B cell (primary cell): ENCODE measurements at regions not wholly inside any gene's neighbourhood (a gene's known extent, or its start where the extent isn't known, plus 50 kb on each side); places are given as distances from the start of the nearest gene placed in this dataset.

Experiments
- ATAC-seq: fragments of 200-7000 bp; cut with Tn5 transposase; one replicate; pipeline ENCODE4 v1.10.0; 2021; ENCODE audit warnings: low read depth, mild to moderate bottlenecking, moderate number of reproducible peaks, moderate library complexity
- CTCF ChIA-PET: fragments of 350-600 bp; sonication (Branson Sonifier 250); formaldehyde crosslinking; loops from one replicate; lab custom pipeline; 2021; ENCODE audit warnings: antibody characterized with exemption, inconsistent platforms; lab: Charles Lee
- POLR2A ChIA-PET: fragments of 350-600 bp; sonication (Branson Sonifier 250); formaldehyde crosslinking; loops from one replicate; lab custom pipeline; 2021; ENCODE audit warnings: antibody characterized with exemption; lab: Charles Lee
- DNase-seq: peaks from one replicate; pipeline ENCODE4 v3.0.0; 2013
- H2AFZ ChIP-seq: 2 replicates; pipeline ENCODE4 v1.6.1; 2012; ENCODE audit warnings: mild to moderate bottlenecking, low read depth, low read length; ENCODE audit not compliant: insufficient read depth, poor library complexity, severe bottlenecking
- H3K27ac ChIP-seq, 2 donors: 1 replicate in 1 of 2; 2 replicates in 1 of 2; pipeline ENCODE4 v1.5.1; 2012 to 2013; ENCODE audit warnings: low read length in 2 of 2, mild to moderate bottlenecking in 2 of 2, moderate library complexity in 1 of 2
- H3K27me3 ChIP-seq, 4 experiments: fragments of 200-600 bp in 1 of 4; sonication (generic) in 1 of 4; replicated peaks in 1 of 4; 1 replicate in 2 of 4; 2 replicates in 2 of 4; pipeline versions ENCODE4 v1.6.1 to v1.7.0; 2013 to 2016; ENCODE audit warnings: low read length in 3 of 4, mild to moderate bottlenecking in 2 of 4, mixed read lengths in 1 of 4, moderate library complexity in 1 of 4; ENCODE audit not compliant: insufficient read depth in 4 of 4, control insufficient read depth in 3 of 4; ENCODE audit errors: control extremely low read depth in 1 of 4
- H3K36me3 ChIP-seq, 2 experiments: replicated peaks in 1 of 2; 1 replicate in 1 of 2; 2 replicates in 1 of 2; pipeline versions ENCODE4 v1.6.1 to v1.7.1; 2013; ENCODE audit warnings: low read length in 1 of 2; ENCODE audit not compliant: insufficient read depth in 2 of 2, control insufficient read depth in 1 of 2; ENCODE audit errors: control extremely low read depth in 1 of 2, extremely low read depth in 1 of 2
- H3K4me1 ChIP-seq, 2 donors: fragments of 200-600 bp in 1 of 2; sonication (generic) in 1 of 2; 1 replicate in 1 of 2; 2 replicates in 1 of 2; pipeline versions ENCODE4 v1.5.1 to v1.6.1; 2013 to 2017; ENCODE audit warnings: low read length in 2 of 2; ENCODE audit not compliant: control insufficient read depth in 2 of 2, insufficient read depth in 2 of 2
- H3K4me2 ChIP-seq: replicated peaks from 2 replicates; pipeline ENCODE3; 2012; ENCODE audit warnings: mild to moderate bottlenecking, low read depth, low read length; ENCODE audit not compliant: poor library complexity, severe bottlenecking
- H3K4me3 ChIP-seq, 5 experiments: fragments of 200-600 bp in 1 of 5; sonication (generic) in 1 of 5; 1 replicate in 3 of 5; 2 replicates in 2 of 5; pipeline versions ENCODE4 v1.5.1 to v1.7.0; 2011 to 2016; ENCODE audit warnings: low read length in 4 of 5, mild to moderate bottlenecking in 4 of 5, low read depth in 2 of 5, control low read depth in 1 of 5, moderate library complexity in 1 of 5; ENCODE audit not compliant: insufficient read depth in 1 of 5; ENCODE audit errors: control extremely low read depth in 1 of 5, extremely low read depth in 1 of 5
- H3K79me2 ChIP-seq: fragments of 200-600 bp; sonication (generic); one replicate; pipeline ENCODE4 v1.6.0; 2016; ENCODE audit warnings: low read length; ENCODE audit not compliant: control insufficient read depth, insufficient read depth
- H3K9ac ChIP-seq: fragments of 200-600 bp; sonication (generic); 2 replicates; pipeline ENCODE4 v1.6.1; 2017; ENCODE audit warnings: mild to moderate bottlenecking, low read length, moderate library complexity
- H3K9me3 ChIP-seq, 3 donors: one replicate each; pipeline versions ENCODE4 v1.6.1 to v1.7.1; 2013; ENCODE audit warnings: low read length in 2 of 3; ENCODE audit not compliant: control insufficient read depth in 2 of 3, insufficient read depth in 1 of 3; ENCODE audit errors: control extremely low read depth in 1 of 3
- H4K20me1 ChIP-seq: 2 replicates; pipeline ENCODE4 v1.6.0; 2012; ENCODE audit warnings: mild to moderate bottlenecking, low read length; ENCODE audit not compliant: insufficient read depth, control insufficient read depth, poor library complexity, severe bottlenecking
- H3K27ac Mint-ChIP-seq: one replicate; pipeline ENCODE4 v1.8.0; 2021; ENCODE audit warnings: mixed read lengths
- H3K27me3 Mint-ChIP-seq: one replicate; pipeline ENCODE4 v1.8.0; 2021; ENCODE audit warnings: mixed read lengths
- H3K4me1 Mint-ChIP-seq: one replicate; pipeline ENCODE4 v1.8.0; 2021; ENCODE audit warnings: mixed read lengths
- H3K4me3 Mint-ChIP-seq: one replicate; pipeline ENCODE4 v1.8.0; 2021; ENCODE audit warnings: mixed read lengths
- H3K9me3 Mint-ChIP-seq: one replicate; pipeline ENCODE4 v1.8.0; 2022; ENCODE audit warnings: mixed read lengths; ENCODE audit not compliant: insufficient read depth
- EZH2 ChIP-seq: IDR thresholded peaks from 2 replicates; pipeline ENCODE4 v1.6.1; 2012; ENCODE audit warnings: borderline replicate concordance, low read depth, mild to moderate bottlenecking, moderate library complexity, low read length; ENCODE audit not compliant: insufficient read depth, poor library complexity, severe bottlenecking
- WGBS: methylation state at CpG from one replicate; pipeline ENCODE4 v1.1.5; 2013; ENCODE audit warnings: missing lambda C conversion rate; ENCODE audit not compliant: insufficient coverage; 5-methylcytosine and 5-hydroxymethylcytosine counted together
- intact Hi-C: fragments of 100-400 bp; cut with micrococcal nuclease; formaldehyde crosslinking; loops from one replicate; pipeline ENCODE4 v1.10.0; 2022
- TF ChIP-seq, protein P1 (sequence below): fragments of 200-600 bp; IDR thresholded peaks from one replicate; pipeline ENCODE4 v1.8.0; 2022; ENCODE audit warnings: antibody characterized with exemption, mild to moderate bottlenecking

DNA sequence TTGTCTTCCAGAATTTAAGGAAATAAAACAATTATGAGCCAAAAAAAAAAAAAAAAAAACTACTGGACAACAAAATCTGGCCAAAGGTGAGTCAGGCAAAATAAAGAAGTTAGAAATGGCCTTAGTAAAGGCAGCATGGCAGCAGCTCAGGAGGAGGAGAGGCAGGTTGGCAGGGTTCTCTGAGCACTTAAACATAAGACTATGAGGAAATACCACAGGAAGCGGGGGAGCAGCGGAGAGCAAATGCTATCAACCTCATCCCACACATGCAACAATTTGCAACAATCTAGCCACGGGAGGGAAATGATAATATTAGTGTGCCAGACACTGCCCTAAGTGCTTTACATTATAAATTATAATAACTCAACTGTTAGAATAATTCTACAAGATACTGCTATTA is 247.3 kb upstream of the NSMCE3 start:
- no peak overlapping the region for H3K9ac ChIP-seq
- no CpG with 5 or more reads among the region's 3 CpGs for WGBS
- peaks cover 3% of the 10 kb centered on the region for H3K27me3 Mint-ChIP-seq
- H3K36me3 ChIP-seq: no peaks in the 10 kb centered on the region
- no peak overlapping the region for H2AFZ ChIP-seq
- H3K9me3 ChIP-seq: peaks cover 2 to 10% (median 6%) of the 10 kb centered on the region in 3 donors
- H3K27ac Mint-ChIP-seq: no peak overlapping the region
- TF ChIP-seq EZH2: no peak
- TF ChIP-seq, protein P1, sequence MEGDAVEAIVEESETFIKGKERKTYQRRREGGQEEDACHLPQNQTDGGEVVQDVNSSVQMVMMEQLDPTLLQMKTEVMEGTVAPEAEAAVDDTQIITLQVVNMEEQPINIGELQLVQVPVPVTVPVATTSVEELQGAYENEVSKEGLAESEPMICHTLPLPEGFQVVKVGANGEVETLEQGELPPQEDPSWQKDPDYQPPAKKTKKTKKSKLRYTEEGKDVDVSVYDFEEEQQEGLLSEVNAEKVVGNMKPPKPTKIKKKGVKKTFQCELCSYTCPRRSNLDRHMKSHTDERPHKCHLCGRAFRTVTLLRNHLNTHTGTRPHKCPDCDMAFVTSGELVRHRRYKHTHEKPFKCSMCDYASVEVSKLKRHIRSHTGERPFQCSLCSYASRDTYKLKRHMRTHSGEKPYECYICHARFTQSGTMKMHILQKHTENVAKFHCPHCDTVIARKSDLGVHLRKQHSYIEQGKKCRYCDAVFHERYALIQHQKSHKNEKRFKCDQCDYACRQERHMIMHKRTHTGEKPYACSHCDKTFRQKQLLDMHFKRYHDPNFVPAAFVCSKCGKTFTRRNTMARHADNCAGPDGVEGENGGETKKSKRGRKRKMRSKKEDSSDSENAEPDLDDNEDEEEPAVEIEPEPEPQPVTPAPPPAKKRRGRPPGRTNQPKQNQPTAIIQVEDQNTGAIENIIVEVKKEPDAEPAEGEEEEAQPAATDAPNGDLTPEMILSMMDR: no peak
- DNase-seq (no peak), ATAC-seq (no peak)
- intact Hi-C loops: no loop called here
- no peaks in the 10 kb centered on the region for H3K4me1 ChIP-seq
- H3K27me3 ChIP-seq: no peaks in the 10 kb centered on the region
- no peaks in the 10 kb centered on the region for H3K4me1 Mint-ChIP-seq
- H3K4me3 Mint-ChIP-seq: no peak overlapping the region
- peaks cover 14% of the 10 kb centered on the region for H3K9me3 Mint-ChIP-seq
- no peak overlapping the region for H3K27ac ChIP-seq
- H3K4me3 ChIP-seq: no peak overlapping the region
- ChIA-PET POLR2A (no interaction called here), CTCF (no interaction called here)
- no peaks in the 10 kb centered on the region for H4K20me1 ChIP-seq
- H3K79me2 ChIP-seq: no peaks in the 10 kb centered on the region
- no peak overlapping the region for H3K4me2 ChIP-seq

- no peak for DNase-seq
Measured at GRCh38 chr15:29514926-29515325, 245.3 kb upstream of the NSMCE3 start.

More at GRCh38 chr15:29514926-29515325, 245.3 kb upstream of the NSMCE3 start:
- H3K9ac ChIP-seq: no peak overlapping the region
- ChIA-PET CTCF (no interaction called here), POLR2A (no interaction called here)
- H3K27ac Mint-ChIP-seq: no peak overlapping the region
- no peak overlapping the region for H3K27ac ChIP-seq
- TF ChIP-seq, protein P1: no peak
- no peak for TF ChIP-seq EZH2
- H3K4me1 ChIP-seq: no peaks in the 10 kb centered on the region
- H3K9me3 Mint-ChIP-seq: peaks cover 14% of the 10 kb centered on the region
- no peaks in the 10 kb centered on the region for H3K79me2 ChIP-seq
- no peaks in the 10 kb centered on the region for H3K4me1 Mint-ChIP-seq
- H3K4me3 ChIP-seq: no peak overlapping the region
- 67% methylated on average over 2 of the region's 4 CpGs for WGBS
- H3K27me3 Mint-ChIP-seq: peaks cover 3% of the 10 kb centered on the region
- no peak for ATAC-seq
- no peaks in the 10 kb centered on the region for H3K36me3 ChIP-seq
- H3K4me2 ChIP-seq: no peak overlapping the region
- intact Hi-C loops: no loop called here
- H3K9me3 ChIP-seq: peaks cover 2 to 18% (median 6%) of the 10 kb centered on the region in 3 donors
- no peaks in the 10 kb centered on the region for H4K20me1 ChIP-seq
- H2AFZ ChIP-seq: no peak overlapping the region
- no peaks in the 10 kb centered on the region for H3K27me3 ChIP-seq
- H3K4me3 Mint-ChIP-seq: no peak overlapping the region
